PC-3 (cell line): ENCODE measurements at regions not wholly inside any gene's neighbourhood (a gene's known extent, or its start where the extent isn't known, plus 50 kb on each side); places are given as distances from the start of the nearest gene placed in this dataset.

Experiments used
- CTCF ChIP-seq: fragments of 300-600 bp; sonication (generic); conservative IDR thresholded peaks from 2 replicates; pipeline ENCODE4 v1.5.1; 2017; ENCODE audit warnings: antibody characterized with exemption, low read depth, mild to moderate bottlenecking, low read length
- EZH2 ChIP-seq: fragments of 300-600 bp; sonication (generic); IDR thresholded peaks from one replicate; pipeline ENCODE4 v1.6.1; 2017; ENCODE audit warnings: antibody characterized with exemption, mild to moderate bottlenecking, low read length; ENCODE audit not compliant: unreplicated experiment

GRCh38 chr16:25628766-25629165, 63.0 kb upstream of the HS3ST4 start:
- TF ChIP-seq CTCF (no peak), EZH2 (no peak)
